GM21390 (cell line): ENCODE measurements at regions not wholly inside any gene's neighbourhood (a gene's known extent, or its start where the extent isn't known, plus 50 kb on each side); places are given as distances from the start of the nearest gene placed in this dataset.

Source experiments
- ATAC-seq: cut with Tn5 transposase; IDR thresholded peaks from one replicate; pipeline ENCODE4 v1.9.1; 2021; ENCODE audit not compliant: unreplicated experiment

DNA sequence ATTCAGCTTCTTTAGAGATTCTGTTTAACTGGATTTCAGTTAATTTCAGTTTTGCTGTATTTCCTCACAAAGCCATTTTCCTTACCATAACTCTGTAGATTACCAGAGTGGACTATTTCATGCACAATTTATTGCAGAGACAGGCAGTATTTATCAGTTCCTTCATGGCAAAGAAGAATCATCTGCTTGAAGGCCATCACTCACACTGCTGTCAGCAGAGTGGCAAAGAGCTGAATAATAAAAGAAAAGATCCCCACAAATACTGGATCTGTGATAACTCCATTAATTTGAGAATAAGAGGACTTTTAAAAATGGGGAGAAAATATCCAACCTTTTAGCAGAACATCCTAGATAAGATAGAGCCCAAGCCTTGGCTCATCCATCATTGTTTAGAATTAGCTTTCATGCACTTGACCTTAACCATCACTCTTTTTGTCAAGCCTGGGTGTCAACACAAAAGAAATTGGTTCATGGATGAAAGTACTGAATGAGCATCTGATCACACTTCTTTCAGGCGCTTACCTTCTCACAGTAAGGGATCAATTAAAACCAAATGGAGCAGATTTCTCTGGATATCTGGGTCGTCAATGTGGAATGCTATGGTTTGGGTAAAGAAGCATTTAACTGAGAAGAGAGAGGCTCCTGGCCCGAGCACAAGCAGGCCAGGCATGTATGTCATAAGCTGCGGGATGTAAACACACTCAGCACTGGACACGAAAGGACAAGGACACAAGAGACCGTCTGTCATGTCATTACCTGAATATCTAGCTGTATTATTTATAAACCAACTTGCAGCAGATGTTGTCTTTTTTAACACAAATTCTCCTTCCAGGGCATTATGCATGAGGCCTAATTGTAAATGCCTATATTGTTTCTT, 376.2 kb downstream of the ZNF521 start:
- ATAC-seq: no peak

DNA sequence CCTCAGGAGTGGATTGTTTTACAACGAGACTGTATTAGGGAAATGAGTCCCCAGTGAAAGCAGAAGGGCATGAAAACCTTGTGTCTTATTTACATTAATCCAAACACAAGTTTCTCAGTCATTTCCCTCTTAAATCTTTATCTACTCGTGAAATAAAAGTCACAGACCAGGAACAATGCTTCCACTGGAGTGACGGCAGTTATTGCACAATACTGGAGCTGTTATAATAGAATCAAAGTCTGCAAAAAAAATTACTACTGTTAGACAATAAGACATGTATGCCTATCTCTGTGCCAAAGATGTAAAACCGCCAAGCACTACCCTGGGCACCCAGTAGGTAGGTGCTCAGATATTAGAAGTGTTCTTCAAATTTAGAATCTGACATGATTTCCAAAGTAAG, 375.5 kb downstream of the ZNF521 start:
- ATAC-seq: no peak

DNA sequence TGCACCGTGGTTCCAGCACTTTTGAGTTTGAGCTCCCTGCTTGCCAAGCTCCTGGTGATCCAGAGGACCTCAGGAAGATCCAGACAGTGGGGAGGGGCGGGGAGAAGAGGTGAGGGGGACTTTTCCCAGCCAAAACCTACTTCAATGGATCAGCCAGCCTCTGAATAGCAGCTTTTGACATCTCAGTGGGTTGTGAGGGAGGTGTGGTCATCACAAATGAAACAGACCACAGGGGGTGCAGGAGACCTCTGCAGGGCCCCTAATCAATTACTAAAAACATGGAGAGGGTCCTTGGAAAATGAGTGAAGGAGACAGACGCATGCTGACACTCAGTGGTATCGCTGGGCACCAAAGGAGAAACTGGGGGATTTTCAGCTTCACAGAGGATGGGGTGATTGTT, 372.7 kb downstream of the ZNF521 start:
- ATAC-seq: no peak

DNA sequence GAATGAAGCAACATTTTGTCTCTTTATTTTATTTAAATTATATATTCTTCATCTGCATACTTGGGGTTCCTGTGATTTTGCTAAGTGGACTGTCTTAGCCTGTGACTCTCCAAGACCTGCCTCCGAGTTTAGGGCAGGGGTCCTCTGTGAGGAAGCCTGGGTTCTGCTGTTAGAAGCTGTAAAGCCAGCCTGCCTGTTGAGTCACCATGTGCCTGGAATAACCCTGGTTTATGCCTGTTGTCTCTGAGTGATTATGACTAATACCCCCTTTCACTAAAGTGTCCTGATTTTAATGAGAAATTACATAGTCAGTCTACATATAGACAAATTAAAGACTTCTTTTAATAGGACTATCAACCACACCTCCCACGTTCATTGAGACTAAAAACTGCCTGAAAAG, 369.1 kb downstream of the ZNF521 start:
- ATAC-seq: no peak

DNA sequence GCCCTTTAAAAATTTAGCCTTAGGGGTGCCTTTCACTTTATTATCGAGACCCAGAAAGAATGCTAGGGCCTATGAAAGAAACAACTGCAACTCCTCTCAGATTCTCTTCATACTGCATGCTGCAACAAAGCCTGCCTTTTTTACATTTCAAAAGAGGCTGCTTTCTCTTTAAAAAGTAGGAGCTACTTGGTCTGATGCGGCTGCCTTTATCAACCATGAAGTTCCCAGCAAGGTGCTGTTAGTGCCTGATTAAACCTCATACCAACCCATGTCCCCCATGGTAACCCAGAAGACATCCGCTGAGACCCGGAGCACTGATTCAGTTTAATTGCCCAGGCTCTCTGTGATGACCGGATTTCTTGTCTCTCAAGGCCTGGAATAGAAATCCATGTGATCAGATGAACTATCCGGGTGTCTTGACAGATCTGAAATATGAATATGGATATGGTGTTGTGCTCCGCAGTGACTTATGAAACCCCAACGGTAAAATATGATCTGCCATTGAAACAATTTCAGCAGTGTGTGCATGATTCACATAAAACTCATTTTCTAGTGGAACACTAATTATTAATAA, 368.3 kb downstream of the ZNF521 start:
- no peak for ATAC-seq

DNA sequence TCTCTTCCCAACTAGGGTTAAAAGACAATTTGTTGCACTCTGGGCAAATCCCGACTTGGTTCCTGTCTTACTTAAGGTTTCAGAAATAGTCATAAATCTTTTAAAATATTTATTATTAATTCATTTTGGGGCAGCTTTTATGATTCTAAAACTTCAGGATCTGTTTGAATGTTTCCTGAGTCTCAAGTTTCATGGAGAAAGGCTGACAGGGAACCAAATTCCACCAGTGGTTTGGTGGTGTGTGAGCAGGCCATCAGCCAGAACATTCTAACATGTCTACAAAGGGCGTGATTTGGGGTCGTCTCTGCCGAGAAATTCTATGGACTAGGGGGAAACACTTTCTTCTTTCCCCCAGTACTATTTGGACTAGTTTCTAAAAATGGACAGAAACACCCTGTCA, 366.4 kb downstream of the ZNF521 start:
- no peak for ATAC-seq

DNA sequence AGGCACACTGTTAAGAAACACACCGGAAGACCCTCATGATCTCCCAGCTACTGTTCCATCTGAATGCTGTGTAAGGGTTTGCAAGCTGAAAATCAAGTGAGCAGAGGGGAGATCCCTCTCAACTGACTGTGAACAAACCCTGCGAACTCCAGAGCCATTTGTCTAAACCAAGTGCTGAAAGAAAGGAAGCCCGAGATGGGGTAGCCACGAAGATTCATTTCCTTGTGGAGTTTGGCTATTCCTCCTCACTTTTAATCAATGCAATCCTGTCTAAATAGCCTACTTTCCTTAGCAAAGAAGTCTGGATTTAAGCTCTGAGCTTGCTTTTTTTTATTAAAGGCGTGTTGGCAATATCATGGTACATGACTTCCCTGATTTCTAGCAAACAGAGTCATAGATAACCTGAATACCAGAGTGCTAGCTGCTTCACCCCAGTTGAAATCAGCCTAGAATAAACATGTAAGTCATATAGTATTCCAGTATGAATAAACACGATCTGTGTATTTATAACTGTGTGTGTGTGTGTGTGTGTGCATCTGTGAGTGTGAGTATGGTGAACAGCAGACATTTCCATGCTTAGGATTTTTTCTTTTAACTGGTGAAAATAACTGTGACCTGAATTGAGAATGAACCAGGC, 365.2 kb downstream of the ZNF521 start:
- ATAC-seq: no peak

DNA sequence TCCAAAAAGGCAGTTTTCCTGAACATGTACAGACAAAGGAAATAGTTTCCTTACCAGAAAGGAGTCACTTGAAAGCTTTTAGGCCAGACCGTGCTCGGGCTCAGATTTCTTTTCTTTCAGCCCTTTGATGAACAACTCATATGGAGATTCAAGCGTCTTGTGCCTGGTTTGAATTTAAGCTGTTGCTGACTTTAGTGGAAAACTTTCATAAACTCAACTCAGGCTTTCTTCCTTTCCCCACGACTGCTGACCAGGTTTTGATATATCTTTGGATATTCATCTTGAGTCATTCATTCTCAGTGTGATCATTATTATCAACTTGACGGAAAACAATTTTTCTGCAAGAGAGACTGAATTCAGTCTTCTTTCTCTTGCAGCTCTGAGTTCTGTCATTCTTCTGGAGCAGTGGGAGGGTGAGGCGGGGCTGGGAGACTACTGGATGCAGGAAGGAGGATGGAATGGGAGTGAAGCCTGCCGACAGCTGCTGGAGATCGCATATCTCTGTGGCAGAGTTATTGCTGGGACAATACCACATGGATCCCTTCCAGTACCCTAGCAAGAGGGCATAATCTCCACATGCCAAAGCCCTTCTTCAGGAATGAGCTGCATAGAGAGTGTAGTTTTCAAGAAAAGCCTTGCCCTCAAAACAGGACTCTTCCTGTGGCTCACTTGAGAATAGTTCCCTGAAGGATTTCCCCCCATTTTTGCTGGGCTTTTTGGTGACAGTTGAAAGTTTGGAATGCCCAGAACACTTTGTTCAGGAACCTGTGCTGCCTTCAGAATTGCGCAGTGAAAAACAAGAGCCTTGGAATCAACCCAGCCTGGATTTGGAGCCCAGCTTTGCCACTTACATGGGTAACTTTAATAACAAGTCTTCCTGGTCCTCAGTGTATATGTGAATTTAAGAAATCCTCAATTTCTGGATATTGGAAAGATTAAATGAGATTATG, 364.4 kb downstream of the ZNF521 start:
- ATAC-seq: no peak

DNA sequence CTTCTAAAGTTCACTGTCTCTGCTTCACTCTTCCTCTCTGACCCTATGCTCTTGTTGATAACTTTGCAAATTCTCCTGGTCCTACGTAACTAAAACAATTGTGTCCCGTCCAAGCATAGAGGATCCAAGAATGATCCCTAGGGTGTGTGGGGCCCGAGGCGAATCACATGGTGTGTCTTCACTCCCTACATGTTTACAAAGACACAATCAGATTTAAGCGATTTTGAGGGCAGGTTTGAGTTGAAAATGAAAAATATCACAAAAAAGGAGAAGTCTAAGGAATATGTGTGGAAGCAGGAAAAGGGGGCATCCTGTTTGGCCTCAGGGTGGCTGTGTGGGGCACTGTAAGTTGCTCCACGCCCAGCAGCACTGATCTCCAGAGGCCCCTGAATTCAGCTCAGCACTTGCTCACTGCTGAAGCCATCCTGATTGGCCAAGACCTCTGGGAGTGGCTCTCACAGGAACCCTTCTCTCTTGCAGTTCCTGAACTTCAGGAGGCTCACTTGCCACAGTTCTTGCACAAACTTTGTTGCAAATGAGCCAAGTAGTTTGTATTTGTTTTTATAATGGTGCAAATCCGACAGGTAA, 363.6 kb downstream of the ZNF521 start:
- ATAC-seq: no peak

DNA sequence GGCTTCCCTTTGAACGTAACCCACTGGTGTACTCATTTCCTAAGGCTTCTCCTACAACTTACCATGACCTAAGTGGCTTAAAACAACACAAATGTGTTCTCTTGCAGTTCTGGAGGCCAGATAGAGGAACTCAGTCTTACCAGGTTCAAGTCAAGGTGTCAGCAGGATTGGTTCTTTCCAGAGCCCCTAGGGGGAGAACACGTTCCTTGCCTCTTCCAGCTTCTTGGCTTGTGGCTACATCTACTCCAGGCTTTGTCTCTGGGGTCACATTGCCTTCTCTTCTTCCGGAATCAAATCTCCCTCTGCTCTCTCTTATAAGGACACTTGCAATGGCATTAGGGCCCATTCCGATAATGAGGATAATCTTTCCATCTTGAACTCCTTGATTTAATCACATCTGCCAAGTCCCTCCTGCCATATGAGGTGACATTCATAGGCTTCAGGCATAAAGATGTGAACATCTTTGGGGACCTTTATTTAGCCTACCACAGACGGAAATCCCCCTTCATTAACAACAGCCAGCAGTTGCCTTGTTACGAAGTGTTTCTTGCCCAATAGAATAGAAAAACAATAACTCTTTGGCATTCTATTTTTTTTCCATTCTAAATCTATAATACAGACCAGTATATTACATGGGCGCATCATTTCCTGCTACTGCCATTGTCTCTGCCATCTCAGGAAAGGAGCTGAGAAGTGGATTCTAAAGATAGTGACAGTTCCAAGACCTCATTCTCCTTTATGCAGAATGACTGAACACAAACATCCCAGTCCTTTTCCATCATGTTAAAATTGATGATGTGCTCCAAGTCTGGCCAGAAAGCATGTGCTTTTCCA, 362.0 kb downstream of the ZNF521 start:
- ATAC-seq: no peak

DNA sequence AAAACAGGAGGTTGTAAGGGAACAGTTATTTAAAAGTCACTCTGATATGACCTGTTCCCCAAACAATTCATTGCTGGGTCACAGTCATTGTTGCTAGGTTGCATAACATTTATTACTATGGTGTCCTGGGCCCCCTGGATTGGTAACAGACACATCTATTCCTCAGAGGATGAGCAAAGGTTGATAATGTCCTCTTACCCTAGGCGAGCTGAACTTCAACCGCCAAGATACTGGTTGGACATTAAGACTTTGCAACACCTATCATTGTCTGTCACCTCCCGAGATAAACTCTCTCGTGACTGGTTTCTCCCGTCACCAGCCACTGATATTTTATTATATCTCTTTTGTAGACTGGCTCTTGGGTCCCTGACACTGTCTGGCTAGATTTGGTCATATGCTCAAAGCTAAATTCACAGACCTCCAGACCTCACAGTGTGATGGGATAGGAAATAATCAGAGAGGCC, 361.3 kb downstream of the ZNF521 start:
- no peak for ATAC-seq

DNA sequence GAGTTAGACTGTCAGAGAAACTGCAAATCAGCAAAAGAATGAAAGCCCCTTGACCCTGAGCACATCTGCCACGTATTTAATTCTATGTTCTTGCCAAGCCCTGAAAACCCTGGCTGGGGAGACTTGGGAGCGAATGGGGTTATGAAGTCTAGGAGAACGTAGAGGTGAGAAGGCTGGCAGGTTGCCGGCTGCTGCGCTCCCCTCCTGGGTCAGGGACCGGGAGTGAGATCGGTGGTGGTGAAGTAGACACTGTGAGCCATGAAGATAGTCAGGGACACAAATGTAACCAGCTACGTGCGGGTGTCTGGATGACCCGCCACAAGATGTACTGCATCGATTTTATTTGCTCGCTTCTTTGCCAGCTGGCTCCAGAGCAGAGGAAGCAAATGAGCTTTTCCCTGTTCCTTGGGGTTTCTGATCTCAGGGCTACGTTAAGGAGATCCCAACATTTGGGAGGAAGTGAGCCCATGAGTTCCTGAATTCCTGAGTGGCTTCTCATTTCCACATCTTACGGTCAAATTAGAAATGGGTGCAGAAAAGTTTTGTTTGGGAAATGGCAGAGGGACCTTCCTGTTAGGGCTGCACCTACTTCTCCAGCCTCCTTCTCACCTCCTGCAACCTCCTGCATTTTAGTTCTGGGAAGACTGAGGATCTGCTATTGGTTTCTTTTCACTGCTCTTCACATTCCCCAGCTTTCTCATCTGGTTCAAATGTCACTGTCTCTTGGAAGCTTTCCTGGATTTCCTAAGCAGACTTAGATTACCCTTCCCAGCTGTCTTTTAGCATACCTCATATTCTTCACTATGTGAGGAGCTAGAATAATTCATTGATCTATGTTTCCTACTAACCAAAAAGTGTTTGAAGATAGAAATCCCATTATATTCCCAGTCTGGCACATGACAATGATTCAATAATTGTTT, 360.6 kb downstream of the ZNF521 start:
- no peak for ATAC-seq

DNA sequence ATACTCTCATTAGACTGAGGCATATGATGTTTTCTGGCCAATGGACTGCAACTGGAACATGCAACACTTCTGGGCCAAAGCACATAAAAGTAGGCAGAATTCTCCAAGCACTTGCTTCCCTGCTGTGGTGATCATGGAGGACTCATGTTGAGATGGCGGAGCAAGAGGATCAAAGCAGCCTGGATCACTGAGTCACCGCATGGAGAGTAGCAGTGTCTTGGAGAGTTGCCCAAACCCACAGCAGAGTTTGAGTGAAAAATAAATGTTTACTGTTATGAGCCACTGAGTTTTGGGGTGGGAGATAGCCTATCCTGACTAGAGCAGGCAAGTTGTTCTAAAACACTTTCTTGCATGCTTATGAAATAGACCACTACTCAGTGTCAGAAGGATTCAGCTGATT, 359.5 kb downstream of the ZNF521 start:
- no peak for ATAC-seq

DNA sequence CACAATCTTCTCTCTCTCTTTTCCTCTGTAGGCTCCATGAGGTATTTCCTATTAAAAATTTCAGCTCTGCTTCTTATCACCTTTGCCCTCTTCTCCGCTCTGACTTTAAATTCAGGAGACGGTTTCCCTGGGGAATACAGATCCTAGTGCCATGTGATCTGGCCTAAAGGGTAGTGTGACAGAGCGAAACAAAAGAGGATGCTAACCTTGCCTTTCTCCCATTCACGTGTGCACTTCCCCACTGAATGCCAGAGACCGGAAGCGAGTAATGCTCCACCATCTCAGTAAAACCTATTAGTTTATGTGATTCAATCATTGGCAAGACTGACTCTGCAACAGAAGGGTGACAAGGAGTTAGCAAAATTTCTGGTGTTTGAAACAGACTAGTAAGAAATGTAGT, 358.3 kb downstream of the ZNF521 start:
- no peak for ATAC-seq

DNA sequence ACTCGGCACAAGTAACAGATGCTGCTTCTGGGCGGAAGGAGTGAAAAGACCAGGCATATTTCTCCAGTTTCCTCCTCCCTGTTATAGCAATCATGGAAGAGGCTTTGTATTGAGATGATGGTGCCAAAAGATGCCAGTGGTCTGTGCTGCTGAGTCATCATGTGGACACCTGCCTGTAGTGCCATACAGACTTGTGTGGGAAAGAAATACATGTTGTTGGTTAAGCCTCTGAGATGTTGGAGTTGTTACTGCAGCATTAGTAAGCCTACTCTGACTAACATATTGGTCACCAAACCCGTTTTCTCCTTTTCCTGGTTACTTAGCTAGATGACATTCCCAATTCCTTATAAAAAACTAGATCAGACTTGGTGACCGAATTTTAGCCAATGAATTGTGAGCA, 356.9 kb downstream of the ZNF521 start:
- ATAC-seq: no peak

DNA sequence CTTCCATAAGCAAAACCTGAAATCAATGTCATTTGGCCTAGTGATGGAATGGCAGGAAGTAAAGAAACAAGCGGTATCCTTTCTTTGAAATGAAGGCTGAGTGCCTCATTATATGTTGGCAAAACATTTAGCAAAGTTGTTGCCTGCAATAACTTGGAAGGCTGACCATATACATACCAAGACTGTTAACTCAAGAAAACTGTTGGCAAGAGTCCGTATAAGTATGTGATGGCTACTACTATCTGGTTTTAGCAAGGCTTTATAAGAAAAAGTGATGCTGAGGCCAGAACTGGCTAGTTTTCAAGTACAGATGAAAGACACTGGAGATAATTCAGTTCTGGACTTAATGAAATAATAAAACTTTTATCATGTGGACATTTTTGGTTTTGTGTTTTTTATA, 356.2 kb downstream of the ZNF521 start:
- no peak for ATAC-seq

DNA sequence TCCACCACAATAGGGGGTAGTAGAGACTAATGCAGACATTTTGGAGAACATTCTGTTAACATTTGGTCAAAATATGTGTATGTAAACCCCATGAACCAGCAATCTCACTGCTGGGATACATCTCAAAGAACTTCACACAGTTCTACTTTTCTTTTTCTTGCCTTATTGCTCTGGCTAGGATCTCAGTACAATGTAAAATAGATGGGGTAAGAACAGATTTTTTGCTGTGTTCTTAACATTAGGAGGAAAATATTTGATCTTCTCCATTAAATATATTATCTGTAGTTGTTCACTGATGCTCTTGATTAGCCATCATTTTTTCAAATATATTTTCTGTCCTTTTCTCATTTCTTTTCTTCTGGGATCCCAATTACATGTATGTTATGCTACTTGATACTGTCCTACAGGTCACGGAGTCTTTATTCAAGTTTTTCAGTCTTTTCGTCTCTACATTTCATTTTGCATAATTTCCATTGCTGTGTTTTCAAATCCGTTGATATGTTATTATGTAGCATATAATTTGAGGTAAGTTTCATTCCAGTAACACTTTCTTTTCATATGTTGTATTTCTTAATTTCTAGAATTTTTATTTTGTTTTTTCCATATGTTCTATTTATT, 352.2 kb downstream of the ZNF521 start:
- no peak for ATAC-seq

DNA sequence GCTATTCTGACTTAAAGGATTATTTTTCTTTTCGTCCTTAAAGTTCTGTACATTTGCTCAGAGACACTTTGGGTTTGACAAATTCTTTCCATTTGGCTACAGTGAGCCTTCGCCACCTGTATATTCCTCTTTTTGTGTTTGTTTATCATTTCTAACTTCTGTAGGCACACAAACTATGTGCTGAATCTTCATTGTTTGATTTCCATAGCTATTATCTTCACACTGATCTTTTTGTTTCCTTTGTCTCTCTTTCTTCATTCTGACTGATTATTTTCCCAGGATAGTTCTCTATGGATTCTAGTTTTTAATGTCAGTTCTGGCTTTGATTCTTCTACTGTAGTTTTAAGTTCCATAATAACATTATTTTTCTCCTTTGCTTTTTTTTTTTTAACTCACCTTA, 350.2 kb downstream of the ZNF521 start:
- ATAC-seq: no peak
